ENCODE measurements at regions not wholly inside any gene's neighbourhood (a gene's known extent, or its start where the extent isn't known, plus 50 kb on each side); places are given as distances from the start of the nearest gene placed in this dataset.

GRCh38 chr12:27900920-27901879, 71.3 kb downstream of the PTHLH start:
- no peak overlapping the region for H3K27ac ChIP-seq
- no peak for TF ChIP-seq CTCF (conservative IDR thresholded peaks at IDR 0.05)

- no peak for TF ChIP-seq CTCF (conservative IDR thresholded peaks at IDR 0.05)
- no peak overlapping the region for H3K27ac ChIP-seq
Measured at GRCh38 chr12:27899151-27899661, 73.3 kb downstream of the PTHLH start.

- no peak for TF ChIP-seq CTCF (conservative IDR thresholded peaks at IDR 0.05)
- H3K27ac ChIP-seq: no peak overlapping the region
Measured at GRCh38 chr12:27898022-27898421, 74.5 kb downstream of the PTHLH start.

- no peak overlapping the region for H3K27ac ChIP-seq
- TF ChIP-seq CTCF (conservative IDR thresholded peaks at IDR 0.05): no peak
Measured at GRCh38 chr12:27896419-27896990, 76.0 kb downstream of the PTHLH start.

- TF ChIP-seq CTCF (conservative IDR thresholded peaks at IDR 0.05): no peak
- H3K27ac ChIP-seq: no peak overlapping the region
Measured at GRCh38 chr12:27894309-27894708, 78.2 kb downstream of the PTHLH start.

GRCh38 chr12:27879708-27880107, 92.8 kb downstream of the PTHLH start:
- no peak for TF ChIP-seq CTCF (conservative IDR thresholded peaks at IDR 0.05)
- no peak overlapping the region for H3K27ac ChIP-seq

GRCh38 chr12:27875677-27876076, 95.6 kb upstream of the MANSC4 start:
- no peak for TF ChIP-seq CTCF (conservative IDR thresholded peaks at IDR 0.05)

More at GRCh38 chr12:27875677-27876076, 95.6 kb upstream of the MANSC4 start:
- no peak overlapping the region for H3K27ac ChIP-seq
